ENCODE measurements at regions not wholly inside any gene's neighbourhood (a gene's known extent, or its start where the extent isn't known, plus 50 kb on each side); places are given as distances from the start of the nearest gene placed in this dataset.

GRCh38 chr3:191120447-191121298 lies 78.4 kb upstream of the OSTN start:
- no TSS peak for BruUV-seq (replicated peaks)
- Histone ChIP-seq H3K4me1 (ENCODE audit: insufficient read depth, low read length, poor library complexity, severe bottlenecking) (peaks cover 7% of the 10 kb centered on the region), H3K4me3 (ENCODE audit: low read depth, low read length, poor library complexity, severe bottlenecking) (no peak overlapping the region), H3K27ac (ENCODE audit: low read depth, low read length, poor library complexity, severe bottlenecking) (no peak overlapping the region), H3K27me3 (replicated peaks; ENCODE audit: insufficient read depth, low read depth, low read length, poor library complexity) (no peaks in the 10 kb centered on the region), H3K36me3 (ENCODE audit: insufficient read depth, low read length, poor library complexity, severe bottlenecking) (no peaks in the 10 kb centered on the region), H3K9me3 (ENCODE audit: low read depth, low read length, poor library complexity, severe bottlenecking) (no peaks in the 10 kb centered on the region)
- intact Hi-C loops (cut with micrococcal nuclease; ENCODE audit: unreplicated experiment): no loop called here
- ChIA-PET CTCF (no interaction called here), POLR2A (ENCODE audit: low non-redundant PET) (no interaction called here)
- TF ChIP-seq CTCF (conservative IDR thresholded peaks at IDR 0.05; ENCODE audit: low read depth, low read length) (no peak), EZH2 (IDR thresholded peaks at IDR 0.05; ENCODE audit: borderline replicate concordance, low read depth, low read length, poor library complexity, severe bottlenecking) (no peak)
- DNase-seq (ENCODE audit: low spot score): no peak

- H3K4me3 ChIP-seq (ENCODE audit: low read depth, low read length, poor library complexity, severe bottlenecking): no peak overlapping the region
- intact Hi-C loops (cut with micrococcal nuclease; ENCODE audit: unreplicated experiment): no loop called here
- H3K9me3 ChIP-seq (ENCODE audit: low read depth, low read length, poor library complexity, severe bottlenecking): no peaks in the 10 kb centered on the region
- peaks cover 7% of the 10 kb centered on the region for H3K4me1 ChIP-seq (ENCODE audit: insufficient read depth, low read length, poor library complexity, severe bottlenecking)
- TF ChIP-seq CTCF (conservative IDR thresholded peaks at IDR 0.05; ENCODE audit: low read depth, low read length): no peak
- TF ChIP-seq EZH2 (IDR thresholded peaks at IDR 0.05; ENCODE audit: borderline replicate concordance, low read depth, low read length, poor library complexity, severe bottlenecking): no peak
- ChIA-PET CTCF (no interaction called here), POLR2A (ENCODE audit: low non-redundant PET) (no interaction called here)
- no peak overlapping the region for H3K27ac ChIP-seq (ENCODE audit: low read depth, low read length, poor library complexity, severe bottlenecking)
- no TSS peak for BruUV-seq (replicated peaks)
- DNase-seq (ENCODE audit: low spot score): no peak
- H3K27me3 ChIP-seq (replicated peaks; ENCODE audit: insufficient read depth, low read depth, low read length, poor library complexity): no peaks in the 10 kb centered on the region
- H3K36me3 ChIP-seq (ENCODE audit: insufficient read depth, low read length, poor library complexity, severe bottlenecking): no peaks in the 10 kb centered on the region
Observed at GRCh38 chr3:191119415-191120295, 79.4 kb upstream of the OSTN start.

GRCh38 chr3:191111722-191112121 lies 87.3 kb upstream of the OSTN start:
- CTCF ChIA-PET: no interaction called here
- intact Hi-C loops (cut with micrococcal nuclease; ENCODE audit: unreplicated experiment): no loop called here

More at GRCh38 chr3:191111722-191112121, 87.3 kb upstream of the OSTN start:
- no peaks in the 10 kb centered on the region for H3K36me3 ChIP-seq (ENCODE audit: insufficient read depth, low read length, poor library complexity, severe bottlenecking)
- no peaks in the 10 kb centered on the region for H3K9me3 ChIP-seq (ENCODE audit: low read depth, low read length, poor library complexity, severe bottlenecking)
- TF ChIP-seq CTCF (conservative IDR thresholded peaks at IDR 0.05; ENCODE audit: low read depth, low read length): no peak
- no peak for TF ChIP-seq EZH2 (IDR thresholded peaks at IDR 0.05; ENCODE audit: borderline replicate concordance, low read depth, low read length, poor library complexity, severe bottlenecking)
- no TSS peak for BruUV-seq (replicated peaks)
- POLR2A ChIA-PET (ENCODE audit: low non-redundant PET): no interaction called here
- H3K4me3 ChIP-seq (ENCODE audit: low read depth, low read length, poor library complexity, severe bottlenecking): no peak overlapping the region
- no peaks in the 10 kb centered on the region for H3K27me3 ChIP-seq (replicated peaks; ENCODE audit: insufficient read depth, low read depth, low read length, poor library complexity)
- no peak overlapping the region for H3K27ac ChIP-seq (ENCODE audit: low read depth, low read length, poor library complexity, severe bottlenecking)
- H3K4me1 ChIP-seq (ENCODE audit: insufficient read depth, low read length, poor library complexity, severe bottlenecking): peaks cover 19% of the 10 kb centered on the region
- DNase-seq (ENCODE audit: low spot score): no peak

Data from A673 (cell line).